OCI-LY3 (cell line): ENCODE measurements at regions not wholly inside any gene's neighbourhood (a gene's known extent, or its start where the extent isn't known, plus 50 kb on each side); places are given as distances from the start of the nearest gene placed in this dataset.

ENCODE experiments used
- H2AFZ ChIP-seq: fragments of 200-600, 300-600 bp; shearing (Covaris generic); 2 replicates; pipeline ENCODE4 v1.6.0; 2014; ENCODE audit warnings: antibody characterized with exemption, low read depth, low read length
- H3K27ac ChIP-seq: fragments of 200-600, 300-600 bp; sonication (generic); 2 replicates; pipeline ENCODE4 v1.5.1; 2014; ENCODE audit warnings: mild to moderate bottlenecking, low read length, moderate library complexity, mixed read lengths
- H3K27me3 ChIP-seq: fragments of 200-600, 300-600 bp; sonication (generic); 2 replicates; pipeline ENCODE4 v1.6.1; 2014; ENCODE audit warnings: low read depth, low read length, mixed read lengths
- H3K36me3 ChIP-seq: fragments of 200-600, 300-600 bp; sonication (generic); replicated peaks from 2 replicates; pipeline ENCODE3; 2014; ENCODE audit warnings: low read depth, low read length, mixed read lengths
- H3K4me1 ChIP-seq: fragments of 300-600, 200-600 bp; sonication (generic); 2 replicates; pipeline ENCODE4 v1.6.1; 2014; ENCODE audit warnings: low read length, mixed read lengths
- H3K4me2 ChIP-seq: fragments of 200-600, 300-600 bp; sonication (generic); 2 replicates; pipeline ENCODE4 v1.6.1; 2014; ENCODE audit warnings: low read length, mixed read lengths
- H3K4me3 ChIP-seq: fragments of 300-600, 200-600 bp; sonication (generic); 2 replicates; pipeline ENCODE4 v1.5.1; 2014; ENCODE audit warnings: antibody characterized with exemption, mild to moderate bottlenecking, low read length, moderate library complexity
- H3K79me2 ChIP-seq: fragments of 300-600, 200-600 bp; shearing (Covaris generic); 2 replicates; pipeline ENCODE4 v1.6.1; 2014; ENCODE audit warnings: mild to moderate bottlenecking, low read length, mixed read lengths
- H3K9ac ChIP-seq: fragments of 300-600, 200-600 bp; shearing (Covaris generic); 2 replicates; pipeline ENCODE4 v1.6.0; 2014; ENCODE audit warnings: mild to moderate bottlenecking, low read length, moderate library complexity
- H3K9me3 ChIP-seq: fragments of 200-600, 300-600 bp; shearing (Covaris generic); 2 replicates; pipeline ENCODE4 v1.6.1; 2014; ENCODE audit warnings: low read length, mixed read lengths; ENCODE audit not compliant: insufficient read depth
- H4K20me1 ChIP-seq: fragments of 200-600, 300-600 bp; sonication (generic); 2 replicates; pipeline ENCODE4 v1.6.1; 2016; ENCODE audit warnings: low read length, mixed read lengths; ENCODE audit not compliant: insufficient read depth
- EZH2phosphoT487 ChIP-seq: fragments of 200-600 bp; shearing (Covaris generic); IDR thresholded peaks from 2 replicates; pipeline ENCODE4 v1.6.1; 2018; ENCODE audit warnings: antibody characterized with exemption, mixed run types, low read depth
- TF ChIP-seq, protein P1 (sequence below): fragments of 200-600, 300-600 bp; sonication (generic); IDR thresholded peaks from 2 replicates; pipeline ENCODE4 v1.5.1; 2014; ENCODE audit warnings: antibody characterized with exemption, low read length, low read depth

DNA sequence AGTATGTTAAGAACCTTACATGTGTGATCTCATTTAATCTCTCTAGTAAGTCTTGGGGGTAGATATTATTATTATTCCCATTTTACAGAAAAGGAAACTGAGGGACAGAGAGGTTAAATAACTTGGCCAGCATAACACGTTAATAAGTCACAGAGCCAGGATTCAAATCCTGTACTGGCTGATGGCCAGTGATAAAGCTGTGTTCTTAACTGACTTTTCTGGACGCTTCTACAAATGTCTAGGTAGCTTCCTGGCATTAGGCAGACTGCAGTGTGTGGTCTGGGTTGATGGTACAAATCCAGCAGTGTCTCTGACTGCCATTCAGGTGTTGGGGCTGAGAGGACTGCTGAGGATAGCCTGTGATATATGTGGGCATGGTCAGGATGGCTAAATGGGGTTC lies 125.8 kb upstream of the CXCL14 start:
- H3K4me2 ChIP-seq = no peak overlapping the region
- no peak for TF ChIP-seq EZH2phosphoT487
- TF ChIP-seq, protein P1, sequence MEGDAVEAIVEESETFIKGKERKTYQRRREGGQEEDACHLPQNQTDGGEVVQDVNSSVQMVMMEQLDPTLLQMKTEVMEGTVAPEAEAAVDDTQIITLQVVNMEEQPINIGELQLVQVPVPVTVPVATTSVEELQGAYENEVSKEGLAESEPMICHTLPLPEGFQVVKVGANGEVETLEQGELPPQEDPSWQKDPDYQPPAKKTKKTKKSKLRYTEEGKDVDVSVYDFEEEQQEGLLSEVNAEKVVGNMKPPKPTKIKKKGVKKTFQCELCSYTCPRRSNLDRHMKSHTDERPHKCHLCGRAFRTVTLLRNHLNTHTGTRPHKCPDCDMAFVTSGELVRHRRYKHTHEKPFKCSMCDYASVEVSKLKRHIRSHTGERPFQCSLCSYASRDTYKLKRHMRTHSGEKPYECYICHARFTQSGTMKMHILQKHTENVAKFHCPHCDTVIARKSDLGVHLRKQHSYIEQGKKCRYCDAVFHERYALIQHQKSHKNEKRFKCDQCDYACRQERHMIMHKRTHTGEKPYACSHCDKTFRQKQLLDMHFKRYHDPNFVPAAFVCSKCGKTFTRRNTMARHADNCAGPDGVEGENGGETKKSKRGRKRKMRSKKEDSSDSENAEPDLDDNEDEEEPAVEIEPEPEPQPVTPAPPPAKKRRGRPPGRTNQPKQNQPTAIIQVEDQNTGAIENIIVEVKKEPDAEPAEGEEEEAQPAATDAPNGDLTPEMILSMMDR = no peak
- H3K4me1 ChIP-seq = no peaks in the 10 kb centered on the region
- H3K9me3 ChIP-seq = no peaks in the 10 kb centered on the region
- H3K27ac ChIP-seq = no peak overlapping the region
- H3K36me3 ChIP-seq = no peaks in the 10 kb centered on the region
- H3K9ac ChIP-seq = no peak overlapping the region
- no peak overlapping the region for H3K4me3 ChIP-seq
- H4K20me1 ChIP-seq = no peaks in the 10 kb centered on the region
- no peaks in the 10 kb centered on the region for H3K79me2 ChIP-seq
- H2AFZ ChIP-seq = no peak overlapping the region
- H3K27me3 ChIP-seq = no peaks in the 10 kb centered on the region; the same call in 1 of the 2 replicates

DNA sequence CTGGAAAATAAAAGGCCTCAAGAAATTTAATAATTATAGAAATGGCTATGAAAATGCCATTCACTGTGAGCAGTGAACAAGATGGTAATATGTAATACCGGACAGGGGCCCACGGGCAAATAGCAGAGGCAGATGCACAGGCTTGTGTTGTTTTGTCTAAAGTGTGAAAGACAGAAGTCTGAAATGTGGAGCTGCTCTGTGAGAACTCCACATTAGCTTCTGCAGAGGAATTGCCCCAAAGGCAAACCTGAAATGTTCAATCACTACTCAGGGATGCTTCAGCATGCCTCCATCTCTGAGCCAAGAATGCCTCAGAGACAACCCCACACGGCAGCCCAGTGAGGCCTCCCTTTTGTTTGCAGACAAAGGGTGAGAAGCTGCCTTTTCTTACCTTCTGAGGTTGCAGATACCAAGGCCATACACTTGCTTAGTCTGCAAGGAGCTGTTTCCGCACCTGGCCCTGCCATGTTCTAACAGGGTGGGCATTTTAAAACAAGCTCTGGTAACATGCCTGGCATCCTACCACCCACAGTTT lies 124.3 kb upstream of the CXCL14 start:
- Histone ChIP-seq H3K27ac (no peak overlapping the region), H3K4me1 (no peaks in the 10 kb centered on the region), H2AFZ (no peak overlapping the region), H3K27me3 (no peaks in the 10 kb centered on the region), H3K4me2 (no peak overlapping the region), H4K20me1 (no peaks in the 10 kb centered on the region), H3K9ac (no peak overlapping the region), H3K36me3 (no peaks in the 10 kb centered on the region), H3K9me3 (no peaks in the 10 kb centered on the region), H3K79me2 (no peaks in the 10 kb centered on the region), H3K4me3 (no peak overlapping the region)
- TF ChIP-seq, protein P1 = no peak
- TF ChIP-seq EZH2phosphoT487 = no peak

DNA sequence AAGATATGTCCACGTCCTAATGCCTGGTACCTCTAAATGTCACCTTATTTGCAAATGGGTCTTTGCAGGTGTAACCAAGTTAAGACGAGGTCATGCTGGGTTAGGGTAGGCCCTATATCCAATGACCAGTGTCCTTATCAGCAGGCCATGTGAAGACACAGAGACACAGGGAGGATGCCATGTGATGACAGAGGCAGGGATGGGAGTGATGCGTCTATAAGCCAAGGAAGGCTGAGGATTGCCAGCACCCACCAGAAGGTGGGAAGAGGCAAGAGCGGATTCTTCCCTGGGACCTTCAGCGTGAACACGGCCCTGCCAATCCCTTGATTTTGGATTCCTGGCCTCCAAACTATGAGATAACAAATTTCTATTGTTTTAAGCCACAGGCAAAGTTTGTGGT lies 123.4 kb upstream of the CXCL14 start:
- Histone ChIP-seq H3K79me2 (no peaks in the 10 kb centered on the region), H4K20me1 (no peaks in the 10 kb centered on the region), H3K9me3 (no peaks in the 10 kb centered on the region), H3K27ac (no peak overlapping the region), H3K27me3 (no peaks in the 10 kb centered on the region), H3K9ac (no peak overlapping the region), H3K4me1 (no peaks in the 10 kb centered on the region), H3K4me3 (no peak overlapping the region), H3K4me2 (no peak overlapping the region), H2AFZ (no peak overlapping the region), H3K36me3 (no peaks in the 10 kb centered on the region)
- no peak for TF ChIP-seq EZH2phosphoT487
- TF ChIP-seq, protein P1 = no peak

DNA sequence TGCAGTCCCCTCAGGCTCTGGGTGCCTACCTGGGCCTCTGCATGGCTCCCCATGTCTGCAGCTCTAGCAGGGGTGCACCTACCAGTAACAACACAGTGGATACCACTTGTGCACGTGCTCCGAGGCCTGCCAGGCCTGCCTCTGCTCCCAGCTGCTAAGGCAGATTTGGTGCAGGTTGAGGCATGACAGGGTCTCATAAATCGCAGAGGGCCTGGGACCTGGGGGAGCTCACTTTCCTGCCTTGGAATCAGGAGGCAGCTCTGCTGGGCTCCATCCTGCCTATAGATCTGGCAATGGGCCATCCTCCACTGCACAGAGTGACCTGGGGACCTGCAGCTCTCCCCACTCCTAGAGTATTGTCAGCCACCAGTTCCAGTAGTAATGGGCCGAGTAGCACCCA lies 121.9 kb upstream of the CXCL14 start:
- Histone ChIP-seq H3K9ac (no peak overlapping the region), H3K4me2 (no peak overlapping the region), H3K27ac (no peak overlapping the region), H3K9me3 (no peaks in the 10 kb centered on the region), H3K27me3 (no peaks in the 10 kb centered on the region), H4K20me1 (no peaks in the 10 kb centered on the region), H3K79me2 (no peaks in the 10 kb centered on the region), H3K4me1 (no peaks in the 10 kb centered on the region), H3K36me3 (no peaks in the 10 kb centered on the region), H3K4me3 (no peak overlapping the region), H2AFZ (no peak overlapping the region)
- TF ChIP-seq, protein P1 = no peak
